Brain microvascular endothelial cell (primary cell): ENCODE measurements at regions not wholly inside any gene's neighbourhood (a gene's known extent, or its start where the extent isn't known, plus 50 kb on each side); places are given as distances from the start of the nearest gene placed in this dataset.

Experiments used
- DNase-seq: peaks from one replicate; pipeline ENCODE4 v3.0.0-alpha.2; 2020
- H3K27ac ChIP-seq: fragments of 250-450 bp; sonication (Bioruptor Pico); 2 replicates; pipeline ENCODE4 v1.5.1; 2020; ENCODE audit warnings: mild to moderate bottlenecking, moderate library complexity
- H3K27me3 ChIP-seq: fragments of 250-450 bp; sonication (Bioruptor Pico); replicated peaks from 2 replicates; pipeline ENCODE4 v1.5.1; 2020; ENCODE audit warnings: mild to moderate bottlenecking
- H3K36me3 ChIP-seq: fragments of 250-450 bp; sonication (Bioruptor Pico); replicated peaks from 2 replicates; pipeline ENCODE4 v1.5.1; 2020; ENCODE audit warnings: mild to moderate bottlenecking
- H3K4me3 ChIP-seq: 2 replicates; pipeline ENCODE4 v1.5.1; 2011; ENCODE audit warnings: low read depth, mild to moderate bottlenecking, control low read depth, low read length, moderate library complexity
- CTCF ChIP-seq: IDR thresholded peaks from 2 replicates; pipeline ENCODE4 v1.5.1; 2011; ENCODE audit warnings: low read depth, mild to moderate bottlenecking, moderate library complexity, low read length, control low read depth, inconsistent platforms; ENCODE audit errors: missing control alignments
- in situ Hi-C: cut with HindIII; loops from 2 replicates; pipeline ENCODE4 v1.10.0; 2017; ENCODE audit warnings: low sequenced_read_pairs, low pct_ligation_motif_present

- H3K27ac ChIP-seq = peak overlapping the region; percentile 29
- in situ Hi-C loops = no loop called here
These were observed 220.1 kb upstream of the SOX9 start for GRCh38 chr17:71900621-71901229.

GRCh38 chr17:71902894-71903506 lies 217.8 kb upstream of the SOX9 start:
- Histone ChIP-seq H3K27ac (no peak overlapping the region), H3K36me3 (no peaks in the 10 kb centered on the region), H3K27me3 (no peaks in the 10 kb centered on the region), H3K4me3 (no peak overlapping the region)
- DNase-seq = peak; percentile 37
- no peak for TF ChIP-seq CTCF
- in situ Hi-C loops = no loop called here

More at GRCh38 chr17:71900621-71901229, 220.1 kb upstream of the SOX9 start:
- DNase-seq = peak; percentile 33
- Histone ChIP-seq H3K36me3 (no peaks in the 10 kb centered on the region), H3K27me3 (no peaks in the 10 kb centered on the region), H3K4me3 (no peak overlapping the region)
- TF ChIP-seq CTCF = no peak

- Histone ChIP-seq H3K4me3 (no peak overlapping the region), H3K27ac (no peak overlapping the region), H3K27me3 (no peaks in the 10 kb centered on the region), H3K36me3 (no peaks in the 10 kb centered on the region)
- TF ChIP-seq CTCF = no peak
- in situ Hi-C loops = no loop called here
- DNase-seq = no peak
These were observed 215.3 kb upstream of the SOX9 start for GRCh38 chr17:71905376-71906031.

- in situ Hi-C loops = no loop called here
- Histone ChIP-seq H3K36me3 (no peaks in the 10 kb centered on the region), H3K27ac (no peak overlapping the region), H3K4me3 (no peak overlapping the region), H3K27me3 (no peaks in the 10 kb centered on the region)
- TF ChIP-seq CTCF = no peak
- no peak for DNase-seq
These were observed 211.7 kb upstream of the SOX9 start for GRCh38 chr17:71909155-71909554.

- in situ Hi-C loops = no loop called here
- H3K36me3 ChIP-seq = no peaks in the 10 kb centered on the region
- TF ChIP-seq CTCF = no peak
- H3K4me3 ChIP-seq = no peak overlapping the region
- no peak overlapping the region for H3K27ac ChIP-seq
- no peak for DNase-seq
- no peaks in the 10 kb centered on the region for H3K27me3 ChIP-seq
These were observed 210.8 kb upstream of the SOX9 start for GRCh38 chr17:71910002-71910401.
